Stimulated activated CD8-positive, alpha-beta memory T cell treated with anti-CD3 and anti-CD28 coated beads, Interleukin-4, amount 100 ng/mL, for 24 hours (primary cell): ENCODE measurements at regions not wholly inside any gene's neighbourhood (a gene's known extent, or its start where the extent isn't known, plus 50 kb on each side); places are given as distances from the start of the nearest gene placed in this dataset.

ENCODE experiments used
- DNase-seq: peaks from one replicate; pipeline ENCODE4 v3.0.0-alpha.2; 2020; ENCODE audit warnings: low read depth

GRCh38 chr10:90975096-90975495 lies 54.2 kb upstream of the ANKRD1 start:
- no peak for DNase-seq

DNA sequence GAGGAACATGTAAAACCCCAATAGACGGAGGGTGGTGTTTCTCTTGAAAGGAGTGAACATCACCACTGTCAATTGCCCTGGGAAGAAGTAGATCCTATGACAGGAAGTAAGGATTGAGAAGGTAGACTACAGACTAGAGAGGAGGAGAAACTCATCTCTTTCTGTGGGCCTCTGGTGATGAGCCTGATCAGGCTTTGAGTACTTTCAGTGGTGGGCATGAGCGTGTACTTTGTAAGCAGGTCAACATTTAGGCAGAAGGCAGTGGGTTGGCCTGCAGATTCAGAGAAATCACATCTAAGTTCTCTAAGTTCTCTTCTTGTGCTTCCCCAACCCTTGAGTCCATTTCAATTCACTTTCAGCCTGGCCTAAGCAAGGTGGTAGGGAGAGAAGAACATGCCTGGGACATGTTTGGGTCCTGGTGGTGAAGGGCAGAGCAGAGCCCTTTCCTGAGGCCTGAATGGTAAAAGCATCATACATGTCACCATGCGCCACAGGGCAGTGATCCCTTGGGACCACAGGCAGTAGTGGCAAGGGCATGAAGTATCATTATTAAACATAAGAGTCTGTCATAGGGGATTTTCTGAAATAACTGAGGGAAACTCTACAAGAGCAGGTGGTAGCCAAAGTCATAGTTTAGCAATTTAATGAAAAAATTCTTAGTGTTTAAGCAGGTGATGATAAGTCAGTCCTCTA lies 56.4 kb upstream of the ANKRD1 start:
- DNase-seq, result no peak

GRCh38 chr10:90977855-90978486 lies 57.1 kb upstream of the ANKRD1 start:
- DNase-seq, result no peak

DNA sequence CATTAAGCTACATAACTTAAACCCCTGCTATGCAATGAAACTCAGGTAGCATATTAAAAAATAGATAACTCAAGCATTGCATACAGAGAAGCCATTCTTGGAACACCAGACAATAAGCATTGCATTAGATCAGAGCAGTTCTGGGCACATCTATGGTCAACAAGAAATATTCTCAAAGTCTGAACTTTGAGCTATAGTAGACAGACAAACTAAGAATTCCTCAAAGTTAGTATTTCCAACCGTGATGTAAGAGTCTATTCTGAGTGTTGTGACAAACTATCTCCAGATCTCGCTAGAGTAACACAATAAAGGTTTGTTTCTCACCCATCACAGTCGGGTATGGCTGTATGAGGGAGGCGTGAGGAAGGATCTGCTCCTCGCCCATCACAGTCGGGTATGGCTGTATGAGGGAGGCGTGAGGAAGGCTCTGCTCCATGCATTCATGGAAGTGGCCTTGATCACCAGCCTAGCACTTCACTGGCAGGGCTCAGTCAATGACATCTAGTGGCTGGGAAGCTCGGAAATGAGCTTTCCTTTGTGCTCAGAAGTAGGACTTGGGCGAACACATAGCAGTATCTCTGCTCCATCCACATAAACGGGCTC lies 61.6 kb upstream of the ANKRD1 start:
- DNase-seq, result no peak

GRCh38 chr10:90983914-90984549 lies 63.1 kb upstream of the ANKRD1 start:
- DNase-seq, result no peak

DNA sequence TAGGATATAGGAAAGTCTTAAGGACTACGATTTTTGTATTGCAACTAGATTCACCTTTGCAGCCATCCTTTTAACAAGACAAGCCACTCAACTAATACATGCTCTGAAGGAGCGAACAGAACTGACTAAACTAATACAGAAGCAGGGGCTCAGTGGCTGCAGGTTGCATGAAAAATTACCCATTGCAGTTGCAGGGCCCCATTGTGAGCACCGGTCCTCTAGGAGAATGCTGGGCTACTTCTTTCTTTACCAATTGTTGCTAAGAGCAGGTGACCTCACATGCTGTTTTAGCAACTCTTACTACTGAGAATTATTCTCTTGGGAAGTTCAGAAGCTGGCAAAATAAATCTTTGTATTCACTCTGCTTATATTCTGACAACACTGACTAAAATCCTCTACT lies 64.0 kb upstream of the ANKRD1 start:
- no peak for DNase-seq

DNA sequence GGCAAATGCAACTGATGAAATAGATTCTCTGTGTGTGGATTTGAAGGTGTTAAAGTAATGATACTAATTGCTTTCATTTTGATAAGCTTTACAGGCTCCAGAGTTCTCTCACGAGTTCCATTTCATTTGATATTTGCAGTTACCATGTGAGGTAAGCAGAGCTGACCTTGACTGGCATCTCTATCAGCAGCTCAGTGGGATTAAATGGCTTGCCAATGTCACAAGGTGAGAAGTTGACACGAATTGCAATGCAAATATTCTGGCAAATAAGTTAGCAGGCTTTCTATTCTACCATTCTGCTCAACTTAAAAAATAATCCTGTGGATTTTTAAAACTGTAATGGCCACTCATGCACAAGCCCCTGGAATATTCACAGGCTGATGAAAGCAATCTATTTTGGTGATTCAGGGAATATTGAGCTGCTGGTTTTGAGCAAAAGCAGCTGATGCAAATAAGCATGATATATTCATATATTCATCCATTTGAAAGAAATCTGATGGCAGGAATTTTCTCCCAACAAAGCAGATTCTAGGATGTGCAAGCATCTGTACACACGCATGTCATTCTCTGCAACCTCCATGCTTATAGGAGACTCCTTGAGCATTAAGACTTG lies 64.5 kb upstream of the ANKRD1 start:
- no peak for DNase-seq

DNA sequence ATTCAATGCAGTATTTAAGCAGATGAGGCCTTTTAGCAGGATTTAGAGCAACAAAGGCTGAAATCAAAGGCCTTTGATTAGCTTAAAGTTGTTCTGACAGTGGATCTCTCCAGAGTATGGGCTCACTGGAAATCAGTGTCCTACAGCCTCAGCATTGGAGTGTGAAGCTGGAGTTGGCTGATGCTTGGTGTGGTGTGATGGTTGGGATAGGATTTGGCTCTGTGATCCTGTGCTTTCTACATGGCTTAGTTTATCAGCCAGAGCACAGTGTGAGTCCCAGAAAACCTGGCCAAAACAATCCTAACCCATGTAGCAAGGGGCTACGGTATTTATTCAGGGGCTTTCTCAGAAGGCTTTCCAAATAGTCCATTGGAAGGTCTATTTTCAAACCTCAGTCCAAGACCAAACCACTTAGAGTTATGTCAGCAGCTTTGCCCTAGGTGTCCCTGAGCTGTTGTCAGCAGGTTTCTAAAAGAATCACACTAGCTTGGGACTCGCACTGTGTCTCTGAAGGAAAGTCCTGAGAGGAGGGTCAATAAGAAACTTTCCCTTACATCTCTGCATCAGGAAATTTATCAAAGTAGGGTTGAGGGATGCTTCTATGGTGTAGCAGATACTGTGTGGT lies 65.4 kb upstream of the ANKRD1 start:
- no peak for DNase-seq

DNA sequence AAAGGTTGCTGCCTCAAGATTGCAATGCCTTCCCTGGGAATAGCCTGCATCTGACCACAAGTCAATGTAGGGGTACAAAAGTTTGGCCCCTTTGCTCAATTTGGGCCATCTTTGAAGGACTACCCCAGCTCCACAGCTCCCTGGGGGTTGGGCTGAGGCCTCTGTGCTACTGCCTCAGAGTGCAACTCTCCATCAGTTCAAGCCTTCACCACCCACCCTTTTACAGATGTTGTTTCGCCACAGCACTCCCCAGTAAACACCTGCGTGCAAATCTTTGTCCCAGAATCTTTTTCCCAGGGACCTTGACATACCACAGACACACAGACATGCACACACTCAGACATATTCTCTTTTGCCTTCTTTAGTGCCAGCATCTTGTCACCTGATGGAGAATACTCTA lies 66.0 kb upstream of the ANKRD1 start:
- no peak for DNase-seq

GRCh38 chr10:90987383-90987782 lies 66.5 kb upstream of the ANKRD1 start:
- DNase-seq, result no peak

- no peak for DNase-seq
Observed at GRCh38 chr10:90988024-90988423, 67.1 kb upstream of the ANKRD1 start.

DNA sequence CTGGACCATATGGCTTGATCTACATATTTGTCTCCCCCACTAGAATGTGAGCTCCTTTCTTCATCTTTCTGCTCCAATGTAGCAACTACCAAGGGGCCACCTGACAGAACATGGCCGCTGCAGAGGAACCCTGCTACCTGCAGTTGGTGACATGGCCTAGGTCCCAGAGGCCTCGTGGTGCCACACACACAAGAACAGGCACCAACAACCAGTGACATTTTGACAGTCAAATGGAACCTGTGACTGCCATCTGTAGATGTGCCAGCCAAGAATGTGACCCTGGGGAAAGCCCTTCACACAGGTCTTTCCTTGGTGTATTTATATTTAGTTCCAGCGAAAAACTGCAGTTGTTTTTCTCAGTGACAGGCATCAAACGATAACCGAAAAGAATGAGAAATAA lies 67.9 kb upstream of the ANKRD1 start:
- DNase-seq, result no peak

DNA sequence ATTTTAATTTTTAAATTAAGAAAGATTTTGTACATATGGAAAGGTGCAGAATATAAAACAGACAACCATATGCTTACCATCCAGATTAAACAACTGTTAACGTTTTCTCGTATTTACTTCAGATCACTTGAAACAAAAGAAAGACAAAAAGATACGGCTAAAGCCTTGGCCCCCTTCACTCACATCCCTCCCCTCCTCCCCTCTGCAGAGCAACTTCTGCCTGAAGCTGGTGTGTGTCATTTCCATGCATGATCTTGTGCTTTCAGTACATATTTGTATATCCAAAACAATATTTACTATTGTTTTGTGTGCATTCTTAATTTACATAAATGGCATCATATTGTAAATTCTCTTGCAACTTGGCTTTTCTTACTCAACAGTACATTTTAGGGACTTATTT lies 68.5 kb upstream of the ANKRD1 start:
- no peak for DNase-seq

GRCh38 chr10:90992462-90992861 lies 71.6 kb upstream of the ANKRD1 start:
- DNase-seq, result no peak

DNA sequence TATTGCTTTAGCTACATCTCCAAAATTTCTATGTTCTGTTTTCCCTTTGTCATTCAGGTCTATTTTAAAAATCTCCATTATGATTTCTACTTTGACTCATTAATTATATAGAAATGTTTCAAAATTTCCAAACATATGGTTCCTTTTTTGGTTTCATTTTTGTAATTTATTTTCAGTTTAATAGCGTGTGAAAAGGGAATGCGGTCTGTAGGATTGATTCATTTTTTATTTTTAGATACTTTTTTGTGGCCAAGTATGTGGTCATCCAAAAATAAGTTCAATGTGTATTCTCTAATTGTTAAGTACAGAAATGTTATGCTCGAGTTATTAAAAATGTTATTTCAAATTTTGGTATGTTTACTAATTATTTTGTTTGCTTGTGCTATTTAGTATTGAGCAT lies 72.5 kb upstream of the ANKRD1 start:
- DNase-seq, result no peak

DNA sequence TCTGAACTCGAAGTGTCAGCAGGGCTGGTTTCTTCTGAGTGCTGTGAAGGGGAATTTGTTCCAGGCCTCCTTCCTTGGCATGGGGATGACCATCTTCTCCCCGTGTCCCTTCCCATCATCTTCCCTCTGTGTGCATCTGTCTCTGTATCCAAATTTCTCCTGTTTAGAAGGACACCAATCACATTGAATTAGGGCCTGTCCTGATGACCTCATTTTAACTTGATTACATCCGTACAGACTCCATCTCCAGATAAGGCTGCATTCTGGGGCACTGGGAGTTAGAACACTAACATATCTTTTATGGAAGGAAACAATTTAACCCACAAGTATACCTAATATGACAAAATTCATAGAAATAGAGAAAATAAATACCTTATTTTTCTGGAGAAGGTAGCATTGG lies 76.8 kb upstream of the ANKRD1 start:
- DNase-seq, result no peak

DNA sequence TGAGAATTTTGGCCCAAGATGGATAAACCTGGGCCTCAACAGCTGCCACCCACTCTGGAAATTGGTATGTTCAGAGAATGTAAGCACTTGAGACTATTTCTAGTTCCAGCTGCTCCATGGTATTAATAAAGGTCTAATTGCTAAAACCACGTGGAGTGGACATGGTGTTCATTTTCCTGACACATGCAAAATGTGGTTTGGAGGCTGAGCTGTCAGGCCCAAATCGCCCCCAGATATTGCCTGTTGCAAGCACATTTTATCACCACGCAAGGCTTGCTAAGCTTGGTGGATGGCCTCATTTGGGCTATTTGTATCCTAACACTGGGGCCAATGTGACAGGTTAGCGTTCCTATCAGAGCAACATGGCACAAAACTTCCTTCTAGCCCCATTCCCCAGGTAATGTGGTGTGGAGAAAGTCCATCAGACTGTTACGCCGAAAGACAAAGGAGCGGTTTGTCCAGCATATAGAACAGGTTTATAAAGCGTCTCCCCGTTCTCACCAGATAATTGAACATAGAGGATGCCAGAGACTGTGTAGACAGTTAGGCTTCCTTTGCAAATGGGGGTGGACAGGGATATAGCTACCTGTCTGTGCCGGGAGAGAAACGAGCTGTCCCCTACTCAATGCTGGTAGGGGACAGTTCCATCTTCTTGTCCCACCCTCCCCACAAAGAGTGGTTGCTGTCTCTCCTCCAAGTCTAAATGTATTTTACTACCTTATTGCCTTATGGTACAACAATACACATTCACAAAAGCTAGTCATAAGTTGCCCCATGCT lies 78.0 kb upstream of the ANKRD1 start:
- DNase-seq, result no peak

DNA sequence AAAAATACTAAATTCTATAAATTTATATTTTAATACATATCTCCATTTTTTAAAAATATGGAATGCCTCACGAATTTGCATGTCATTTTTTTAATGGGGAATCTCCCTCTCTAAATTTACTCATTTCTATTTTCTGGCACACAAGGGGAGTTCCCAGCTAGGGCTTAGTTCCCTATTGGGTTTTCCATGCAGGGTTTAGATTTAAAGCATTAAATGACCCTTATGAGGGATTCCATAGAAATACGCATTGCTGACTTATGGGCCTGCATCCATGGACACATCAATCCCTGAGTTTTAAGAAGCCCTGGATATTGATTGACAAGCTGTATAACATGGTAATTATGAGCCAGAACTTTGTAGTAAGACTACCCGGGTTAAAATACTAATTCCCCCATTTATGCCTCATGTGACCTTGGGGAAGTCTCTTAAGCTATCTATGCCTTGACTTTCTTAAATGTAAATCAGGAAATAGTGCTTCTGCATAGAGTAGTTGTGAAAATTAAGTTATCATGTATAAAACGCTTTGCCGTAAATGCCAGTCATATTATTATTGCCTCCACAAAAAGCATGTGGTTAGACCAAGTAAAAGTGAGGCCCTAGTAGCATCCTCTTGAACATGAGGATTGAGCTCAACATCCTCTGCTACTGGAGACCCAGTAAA lies 78.8 kb upstream of the ANKRD1 start:
- no peak for DNase-seq

- no peak for DNase-seq
Observed at GRCh38 chr10:91000470-91000869, 79.6 kb upstream of the ANKRD1 start.

DNA sequence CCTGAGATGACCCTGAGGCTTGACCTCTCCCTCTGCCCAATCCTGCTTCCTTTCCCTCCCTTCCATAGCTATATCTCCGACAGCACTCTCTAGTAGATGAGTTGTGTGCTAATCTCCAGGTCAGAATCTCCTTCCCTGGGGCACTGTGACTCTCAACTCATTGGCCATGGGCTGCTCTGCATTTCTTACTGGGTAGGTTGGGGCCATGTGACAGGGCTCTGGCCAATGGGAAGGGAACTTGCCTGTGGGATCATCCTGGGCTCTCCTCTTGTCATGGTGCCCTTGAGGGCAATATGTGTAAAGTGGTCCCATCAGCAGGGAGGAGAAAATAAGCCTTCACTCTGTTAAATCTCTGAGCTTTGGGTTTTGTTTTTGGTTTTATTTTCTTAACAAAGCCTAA lies 80.1 kb upstream of the ANKRD1 start:
- no peak for DNase-seq

- DNase-seq, result no peak
Observed at GRCh38 chr10:91002656-91003055, 81.8 kb upstream of the ANKRD1 start.
